Ascending aorta (tissue), 2 donors: ENCODE measurements at regions not wholly inside any gene's neighbourhood (a gene's known extent, or its start where the extent isn't known, plus 50 kb on each side); places are given as distances from the start of the nearest gene placed in this dataset.

Experiments
- DNase-seq, 2 donors: peaks; one replicate each; pipeline ENCODE4 v3.0.0-alpha.2; 2019; ENCODE audit warnings: low spot score in 2 of 2
- H3K27ac ChIP-seq, 2 donors: fragments of 200-600 bp; sonication (generic); one replicate each; pipeline ENCODE4 v1.5.1; 2016 to 2017; ENCODE audit warnings: mild to moderate bottlenecking in 1 of 2
- H3K27me3 ChIP-seq: fragments of 200-600 bp; sonication (generic); one replicate; pipeline ENCODE4 v1.5.1; 2017
- H3K36me3 ChIP-seq, 2 donors: fragments of 200-600 bp; sonication (generic); one replicate each; pipeline ENCODE4 v1.5.1; 2016
- H3K4me1 ChIP-seq, 2 donors: fragments of 200-600 bp; sonication (generic); one replicate each; pipeline ENCODE4 v1.5.1; 2016 to 2017; ENCODE audit warnings: mild to moderate bottlenecking in 1 of 2
- H3K4me3 ChIP-seq, 2 donors: fragments of 200-600 bp; sonication (generic); one replicate each; pipeline ENCODE4 v1.5.1; 2016 to 2017; ENCODE audit warnings: mild to moderate bottlenecking in 1 of 2
- H3K9me3 ChIP-seq, 2 donors: fragments of 200-600 bp; sonication (generic); one replicate each; pipeline ENCODE4 v1.5.1; 2016
- intact Hi-C: fragments of 100-400 bp; cut with DNase I; formaldehyde crosslinking; loops from one replicate; pipeline ENCODE4 v1.15.1; 2023
- TF ChIP-seq, protein P1 (sequence below), 3 experiments: fragments of 200-600 bp in 2 of 3; fragments of 450-650 bp in 1 of 3; sonication (generic) in 2 of 3; IDR thresholded peaks; one replicate each; pipeline ENCODE4 v1.5.1; 2016 to 2019; ENCODE audit warnings: antibody characterized with exemption in 3 of 3, mild to moderate bottlenecking in 1 of 3, moderate library complexity in 1 of 3

DNA sequence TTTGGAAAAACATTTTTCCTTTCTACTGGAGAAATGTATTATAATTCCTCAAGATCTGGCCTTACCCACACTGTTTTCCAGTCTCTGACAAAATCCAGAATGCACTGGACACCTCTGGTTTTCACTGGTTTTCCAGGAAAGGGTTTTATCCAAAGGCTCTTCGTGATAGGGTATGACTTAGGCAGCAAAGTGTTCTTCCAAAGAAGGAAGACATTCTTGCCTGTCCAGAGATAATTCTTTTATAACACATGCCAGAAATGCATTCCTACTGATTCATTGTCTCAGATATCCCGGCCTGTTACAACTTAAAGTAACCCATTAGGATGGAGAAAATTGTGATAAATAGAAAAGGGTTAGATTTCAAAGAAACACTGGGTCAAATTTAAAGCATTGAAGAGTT lies 2343.1 kb downstream of the PCDH7 start:
- no peaks in the 10 kb centered on the region for H3K36me3 ChIP-seq
- TF ChIP-seq, protein P1, sequence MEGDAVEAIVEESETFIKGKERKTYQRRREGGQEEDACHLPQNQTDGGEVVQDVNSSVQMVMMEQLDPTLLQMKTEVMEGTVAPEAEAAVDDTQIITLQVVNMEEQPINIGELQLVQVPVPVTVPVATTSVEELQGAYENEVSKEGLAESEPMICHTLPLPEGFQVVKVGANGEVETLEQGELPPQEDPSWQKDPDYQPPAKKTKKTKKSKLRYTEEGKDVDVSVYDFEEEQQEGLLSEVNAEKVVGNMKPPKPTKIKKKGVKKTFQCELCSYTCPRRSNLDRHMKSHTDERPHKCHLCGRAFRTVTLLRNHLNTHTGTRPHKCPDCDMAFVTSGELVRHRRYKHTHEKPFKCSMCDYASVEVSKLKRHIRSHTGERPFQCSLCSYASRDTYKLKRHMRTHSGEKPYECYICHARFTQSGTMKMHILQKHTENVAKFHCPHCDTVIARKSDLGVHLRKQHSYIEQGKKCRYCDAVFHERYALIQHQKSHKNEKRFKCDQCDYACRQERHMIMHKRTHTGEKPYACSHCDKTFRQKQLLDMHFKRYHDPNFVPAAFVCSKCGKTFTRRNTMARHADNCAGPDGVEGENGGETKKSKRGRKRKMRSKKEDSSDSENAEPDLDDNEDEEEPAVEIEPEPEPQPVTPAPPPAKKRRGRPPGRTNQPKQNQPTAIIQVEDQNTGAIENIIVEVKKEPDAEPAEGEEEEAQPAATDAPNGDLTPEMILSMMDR (IDR thresholded peaks at IDR 0.05), result no peak
- H3K27ac ChIP-seq, result no peak overlapping the region
- H3K9me3 ChIP-seq, result no peaks in the 10 kb centered on the region
- H3K4me1 ChIP-seq, result no peaks in the 10 kb centered on the region
- DNase-seq, result no peak
- H3K4me3 ChIP-seq, result no peak overlapping the region
- intact Hi-C loops, result no loop called here
- H3K27me3 ChIP-seq, result no peaks in the 10 kb centered on the region

DNA sequence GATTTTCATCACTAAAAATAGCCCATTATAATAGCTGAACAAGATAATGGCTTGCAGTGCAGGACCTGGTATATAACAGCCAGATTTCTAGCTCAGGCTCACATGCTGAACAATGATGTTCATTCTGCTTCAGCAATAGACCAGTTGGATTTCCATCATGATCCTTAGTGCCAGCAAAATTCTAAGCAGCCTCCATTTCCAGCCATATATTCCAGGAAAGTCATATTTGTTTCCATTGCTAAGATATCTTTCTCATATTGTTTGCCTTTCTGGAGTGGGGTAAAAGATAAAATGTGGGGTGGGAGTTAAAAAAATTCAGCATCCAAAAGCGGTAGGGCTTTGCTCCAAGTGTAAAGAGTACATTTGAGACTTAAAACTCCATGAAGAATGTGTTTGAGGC lies 2344.1 kb downstream of the PCDH7 start:
- DNase-seq, result no peak
- TF ChIP-seq, protein P1 (IDR thresholded peaks at IDR 0.05), result no peak

GRCh38 chr4:33065749-33066148 lies 2345.6 kb downstream of the PCDH7 start:
- TF ChIP-seq, protein P1 (IDR thresholded peaks at IDR 0.05), result no peak
- no peaks in the 10 kb centered on the region for H3K4me1 ChIP-seq
- no peaks in the 10 kb centered on the region for H3K9me3 ChIP-seq
- no peak overlapping the region for H3K27ac ChIP-seq
- no peak for DNase-seq
- intact Hi-C loops, result no loop called here
- H3K4me3 ChIP-seq, result no peak overlapping the region
- no peaks in the 10 kb centered on the region for H3K27me3 ChIP-seq
- no peaks in the 10 kb centered on the region for H3K36me3 ChIP-seq

More for the DNA sequence above, 2344.1 kb downstream of the PCDH7 start:
- no peaks in the 10 kb centered on the region for H3K27me3 ChIP-seq
- no peaks in the 10 kb centered on the region for H3K9me3 ChIP-seq
- H3K36me3 ChIP-seq, result no peaks in the 10 kb centered on the region
- no peak overlapping the region for H3K4me3 ChIP-seq
- H3K4me1 ChIP-seq, result no peaks in the 10 kb centered on the region
- no peak overlapping the region for H3K27ac ChIP-seq
- intact Hi-C loops, result no loop called here

GRCh38 chr4:33067221-33067620 lies 2347.1 kb downstream of the PCDH7 start:
- TF ChIP-seq, protein P1 (IDR thresholded peaks at IDR 0.05), result no peak
- H3K4me3 ChIP-seq, result no peak overlapping the region
- DNase-seq, result no peak

GRCh38 chr4:33068539-33068938 lies 2348.4 kb downstream of the PCDH7 start:
- Histone ChIP-seq H3K4me3 (no peak overlapping the region), H3K27ac (no peak overlapping the region), H3K4me1 (no peaks in the 10 kb centered on the region), H3K9me3 (no peaks in the 10 kb centered on the region), H3K27me3 (no peaks in the 10 kb centered on the region), H3K36me3 (no peaks in the 10 kb centered on the region)
- TF ChIP-seq, protein P1 (IDR thresholded peaks at IDR 0.05), result no peak
- DNase-seq, result no peak
- intact Hi-C loops, result no loop called here

More at GRCh38 chr4:33067221-33067620, 2347.1 kb downstream of the PCDH7 start:
- no peaks in the 10 kb centered on the region for H3K36me3 ChIP-seq
- no peaks in the 10 kb centered on the region for H3K9me3 ChIP-seq
- no peaks in the 10 kb centered on the region for H3K27me3 ChIP-seq
- no peaks in the 10 kb centered on the region for H3K4me1 ChIP-seq
- intact Hi-C loops, result no loop called here
- no peak overlapping the region for H3K27ac ChIP-seq

- DNase-seq, result no peak
- TF ChIP-seq, protein P1 (IDR thresholded peaks at IDR 0.05), result no peak
- H3K9me3 ChIP-seq, result no peaks in the 10 kb centered on the region
- no peaks in the 10 kb centered on the region for H3K36me3 ChIP-seq
- no peak overlapping the region for H3K27ac ChIP-seq
- H3K4me3 ChIP-seq, result no peak overlapping the region
- intact Hi-C loops, result no loop called here
- no peaks in the 10 kb centered on the region for H3K27me3 ChIP-seq
- no peaks in the 10 kb centered on the region for H3K4me1 ChIP-seq
Measured at GRCh38 chr4:33071535-33071934, 2351.4 kb downstream of the PCDH7 start.
